K562 (cell line): ENCODE measurements at regions not wholly inside any gene's neighbourhood (a gene's known extent, or its start where the extent isn't known, plus 50 kb on each side); places are given as distances from the start of the nearest gene placed in this dataset.

ENCODE experiments used
- CBFB ChIP-seq: sonication (generic); formaldehyde crosslinking; IDR thresholded peaks from 2 replicates; pipeline ENCODE4 v1.4.0; 2020; ENCODE audit warnings: mild to moderate bottlenecking, missing genetic modification reagents
- CREB1 ChIP-seq, 2 experiments: sonication (generic) in 1 of 2; formaldehyde crosslinking in 1 of 2; IDR thresholded peaks; 2 replicates each; pipeline versions ENCODE4 v1.6.1 to v1.8.0; 2012 to 2022; ENCODE audit warnings: inconsistent platforms in 1 of 2, mild to moderate bottlenecking in 1 of 2, missing genetic modification reagents in 1 of 2, moderate library complexity in 1 of 2
- EZH2 ChIP-seq: IDR thresholded peaks from 2 replicates; pipeline ENCODE4 v1.6.1; 2012; ENCODE audit warnings: low read depth, mild to moderate bottlenecking, inconsistent platforms, low read length, borderline replicate concordance
- POLR2A ChIP-seq: fragments of 450-650 bp; conservative IDR thresholded peaks from 2 replicates; pipeline ENCODE4 v1.6.1; 2016

DNA sequence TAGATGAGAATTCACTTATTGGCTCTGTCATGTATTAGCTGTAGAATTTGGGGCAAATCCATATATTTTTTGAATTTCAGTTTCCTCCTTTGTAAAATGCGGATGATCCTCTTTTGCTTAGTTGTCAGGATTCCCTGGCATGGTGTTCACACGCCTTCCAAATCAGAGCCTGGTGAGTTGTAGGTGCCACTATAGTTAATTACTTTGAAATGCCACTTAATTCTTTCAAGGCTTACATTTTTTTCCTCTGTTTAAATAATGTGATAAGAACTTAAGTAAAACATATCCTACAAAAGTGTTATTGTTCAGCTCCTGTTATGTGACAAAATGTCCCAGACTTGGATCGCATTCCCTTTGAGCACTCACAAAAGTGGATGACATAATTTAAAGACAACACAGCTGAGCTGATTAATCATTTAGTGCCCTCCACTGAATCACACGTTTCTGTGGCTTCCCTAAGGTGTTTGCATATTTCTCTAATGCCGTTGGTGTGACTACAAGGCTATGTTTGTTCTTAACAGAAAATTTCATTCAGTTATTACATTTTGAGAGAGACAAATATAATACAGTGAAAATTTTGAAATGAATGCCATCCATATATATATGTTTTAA, 471.2 kb upstream of the CHST9 start:
- TF ChIP-seq CBFB (CRISPR knock-in tag): no peak
- no peak for TF ChIP-seq CREB1 (IDR thresholded peaks at IDR 0.05)
- no peak for TF ChIP-seq CREB1 (CRISPR knock-in tag; IDR thresholded peaks at IDR 0.05)
- TF ChIP-seq POLR2A: no peak
- no peak for TF ChIP-seq EZH2
